K562 (cell line): ENCODE measurements at regions not wholly inside any gene's neighbourhood (a gene's known extent, or its start where the extent isn't known, plus 50 kb on each side); places are given as distances from the start of the nearest gene placed in this dataset.
"Not testable (repeated sequence)": the region's sequence is repeated elsewhere in the genome, so short reads cannot be mapped to it uniquely, and the experiment has no call there.

Source experiments
- ATAC-seq: fragments of 200-7000 bp; cut with Tn5 transposase; 3 replicates; pipeline ENCODE4 v1.9.1; 2020; ENCODE audit warnings: moderate library complexity
- BruUV-seq: library from RNA; stranded (reverse); fragments of 400-500 nt; replicated peaks from 2 replicates; lab custom pipeline; 2021; lab: Mats Ljungman, UMichigan
- CTCF ChIA-PET: fragments of 300-600 bp; formaldehyde crosslinking; extraction: SDS; loops from one replicate; lab custom pipeline; 2021; ENCODE audit warnings: low intra/inter-chr PET ratio; lab: Yijun Ruan, JAX
- POLR2A ChIA-PET: fragments of 300-600, 350-650 bp; sonication (Branson Sonifier 250); formaldehyde crosslinking; extraction: SDS; loops from one replicate; lab custom pipeline; 2021; ENCODE audit warnings: antibody characterized with exemption, inconsistent platforms; lab: Yijun Ruan, JAX
- DNase-seq, 4 experiments: peaks; one replicate each; pipeline versions ENCODE4 v3.0.0 to v3.0.0-alpha.2; 2011 to 2018; ENCODE audit warnings: low spot score in 3 of 4, mixed read lengths in 3 of 4; ENCODE audit errors: extremely low read depth in 1 of 4
- FAIRE-seq: peaks from 2 replicates; lab custom pipeline; 2011; peaks lifted over from hg19 to GRCh38; lab: Jason Lieb, UNC
- H2AFZ ChIP-seq: 2 replicates; pipeline ENCODE4 v1.6.0; 2011; ENCODE audit warnings: low read depth, low read length, control low read depth, inconsistent platforms
- H3K27ac ChIP-seq: fragments of 200-600 bp; 3 replicates; pipeline ENCODE4 v1.8.0; 2011; ENCODE audit warnings: low read depth, mild to moderate bottlenecking, control low read depth, inconsistent platforms, low read length, moderate library complexity, mixed read lengths; ENCODE audit errors: extremely low read depth
- H3K27me3 ChIP-seq, 2 experiments: fragments of 300-600 bp in 1 of 2; 2 replicates in 1 of 2; 3 replicates in 1 of 2; pipeline versions ENCODE4 v1.6.0 to v1.8.0; 2011; ENCODE audit warnings: inconsistent platforms in 2 of 2, low read length in 2 of 2, mild to moderate bottlenecking in 1 of 2, mixed read lengths in 1 of 2, moderate library complexity in 1 of 2; ENCODE audit not compliant: control insufficient read depth in 2 of 2, insufficient read depth in 2 of 2
- H3K36me3 ChIP-seq: fragments of 300-600 bp; 3 replicates; pipeline ENCODE4 v1.8.0; 2011; ENCODE audit warnings: mild to moderate bottlenecking, low read length, inconsistent platforms; ENCODE audit not compliant: control insufficient read depth, insufficient read depth
- H3K4me1 ChIP-seq, 2 experiments: fragments of 200-600 bp in 1 of 2; replicated peaks in 1 of 2; 2 replicates in 1 of 2; 3 replicates in 1 of 2; pipeline versions ENCODE4 v1.5.1 to v1.8.0; 2011; ENCODE audit warnings: inconsistent platforms in 2 of 2, low read length in 2 of 2, mild to moderate bottlenecking in 1 of 2, mixed read lengths in 1 of 2, moderate library complexity in 1 of 2; ENCODE audit not compliant: control insufficient read depth in 2 of 2, insufficient read depth in 2 of 2
- H3K4me2 ChIP-seq: 2 replicates; pipeline ENCODE4 v1.6.1; 2011; ENCODE audit warnings: low read length, control low read depth, inconsistent platforms, mixed read lengths; ENCODE audit not compliant: insufficient read depth
- H3K4me3 ChIP-seq: fragments of 200-600 bp; sonication (generic), shearing (Covaris generic); 2 replicates; pipeline ENCODE4 v1.5.1; 2016; ENCODE audit warnings: control low read depth, inconsistent platforms
- H3K79me2 ChIP-seq: fragments of 200-600 bp; 3 replicates; pipeline ENCODE4 v1.8.0; 2011; ENCODE audit warnings: low read length, inconsistent platforms; ENCODE audit not compliant: control insufficient read depth, insufficient read depth
- H3K9ac ChIP-seq, 2 experiments: 2 replicates each; pipeline versions ENCODE4 v1.6.0 to v1.6.1; 2011; ENCODE audit warnings: low read depth in 2 of 2, low read length in 2 of 2, control low read depth in 1 of 2, inconsistent platforms in 1 of 2, mild to moderate bottlenecking in 1 of 2, mixed read lengths in 1 of 2; ENCODE audit not compliant: insufficient read depth in 1 of 2
- H3K9me1 ChIP-seq: one replicate; pipeline ENCODE4 v1.6.0; 2011; ENCODE audit warnings: inconsistent platforms, mild to moderate bottlenecking, low read length, moderate library complexity; ENCODE audit not compliant: control insufficient read depth, insufficient read depth
- H3K9me3 ChIP-seq: replicated peaks from 2 replicates; pipeline ENCODE4 v1.5.1; 2011; ENCODE audit warnings: low read depth, low read length, inconsistent platforms; ENCODE audit not compliant: control insufficient read depth, insufficient read depth
- H4K20me1 ChIP-seq: replicated peaks from 2 replicates; pipeline ENCODE4 v1.6.1; 2011; ENCODE audit warnings: low read length, inconsistent platforms, mixed read lengths; ENCODE audit not compliant: control insufficient read depth, insufficient read depth
- ATF3 ChIP-seq, 2 experiments: fragments of 450-650 bp in 1 of 2; sonication (generic) in 1 of 2; formaldehyde crosslinking in 1 of 2; IDR thresholded peaks in 1 of 2; conservative IDR thresholded peaks in 1 of 2; 2 replicates each; pipeline versions ENCODE4 v1.6.1 to v1.8.1; 2016 to 2023; ENCODE audit warnings: mild to moderate bottlenecking in 2 of 2, moderate library complexity in 2 of 2, inconsistent platforms in 1 of 2, missing genetic modification reagents in 1 of 2
- CEBPB ChIP-seq: fragments of 450-650 bp; IDR thresholded peaks from 2 replicates; pipeline ENCODE4 v1.6.1; 2016; ENCODE audit warnings: missing genetic modification characterization, missing compliant biosample characterization
- CEBPG ChIP-seq, 3 experiments: fragments of 200-800 bp in 1 of 3; sonication (Bioruptor generic) in 1 of 3; sonication (generic) in 1 of 3; formaldehyde crosslinking in 1 of 3; IDR thresholded peaks in 2 of 3; conservative IDR thresholded peaks in 1 of 3; 2 replicates each; pipeline versions ENCODE4 v1.6.1 to v1.8.0; 2016 to 2022; ENCODE audit warnings: missing compliant biosample characterization in 2 of 3, missing genetic modification characterization in 2 of 3, mild to moderate bottlenecking in 1 of 3, missing genetic modification reagents in 1 of 3
- TRIM24 ChIP-seq, 2 experiments: fragments of 450-650 bp; IDR thresholded peaks; 2 replicates each; pipeline ENCODE4 v1.6.1; 2016
- WGBS: fragments of 100-300 bp; shearing (Covaris generic); methylation state at CpG from one replicate; pipeline ENCODE4 v1.1.6; 2016; ENCODE audit warnings: low coverage, mixed read lengths; ENCODE audit not compliant: insufficient coverage; ENCODE audit errors: missing lambda C conversion rate; 5-methylcytosine and 5-hydroxymethylcytosine counted together
- in situ Hi-C: fragments of 300-500 bp; cut with MboI; formaldehyde crosslinking; loops from 4 replicates; pipeline ENCODE4 v1.15.0; 2018; ENCODE audit warnings: inconsistent platforms, mixed read lengths
- intact Hi-C: fragments of 100-400 bp; cut with micrococcal nuclease; formaldehyde crosslinking; loops from 2 replicates; pipeline ENCODE4 v1.14.2; 2022

DNA sequence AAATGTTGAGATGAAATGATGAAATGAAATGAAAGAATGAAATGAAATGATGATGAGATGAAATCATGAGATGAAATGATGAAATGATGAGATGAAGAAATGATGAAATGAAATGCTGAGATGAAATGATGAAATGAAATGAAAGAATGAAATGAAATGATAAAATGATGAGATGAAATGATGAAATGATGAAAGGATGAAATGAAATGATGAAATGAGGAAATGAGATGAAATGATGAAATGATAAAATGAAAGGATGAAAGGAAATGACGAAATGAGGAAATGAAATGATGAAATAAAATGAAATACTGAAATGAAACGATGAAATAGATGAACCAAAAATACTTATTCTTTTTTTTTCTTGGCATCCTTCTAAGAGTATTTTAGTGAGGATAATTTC, 1349.1 kb downstream of the TP53TG3F start:
- H3K27ac ChIP-seq; H3K9me3 ChIP-seq; H3K27me3 ChIP-seq; H3K36me3 ChIP-seq; BruUV-seq; CTCF ChIA-PET; H3K9ac ChIP-seq; H2AFZ ChIP-seq; H4K20me1 ChIP-seq; FAIRE-seq; intact Hi-C loops; in situ Hi-C loops; H3K9me1 ChIP-seq; H3K79me2 ChIP-seq; ATAC-seq; H3K4me1 ChIP-seq; H3K4me3 ChIP-seq; H3K4me2 ChIP-seq; DNase-seq; POLR2A ChIA-PET; TF ChIP-seq ATF3 (CRISPR knock-in tag; conservative IDR thresholded peaks at IDR 0.05); CEBPG (CRISPR knock-in tag; IDR thresholded peaks at IDR 0.05): not testable (repeated sequence)
- WGBS, result 8% methylated on average over 2 of the region's 2 CpGs
- peak; percentile 32; the same call in 1 of the 2 replicates for TF ChIP-seq ATF3 (IDR thresholded peaks at IDR 0.05)
- TF ChIP-seq TRIM24 (IDR thresholded peaks at IDR 0.05), result peak; percentile 65 to 91; a peak in 3 of 4 replicates
- TF ChIP-seq CEBPG (tag; conservative IDR thresholded peaks at IDR 0.05 in 1 of 2, IDR thresholded peaks at IDR 0.05 in 1 of 2), result peak in 1 of 2 experiments; percentile 81; a peak in 2 of 4 replicates
- TF ChIP-seq CEBPB (tag), result peak; percentile 37; the same call in 1 of the 2 replicates
